ENCODE measurements at regions not wholly inside any gene's neighbourhood (a gene's known extent, or its start where the extent isn't known, plus 50 kb on each side); places are given as distances from the start of the nearest gene placed in this dataset.
"Not testable (repeated sequence)": the region's sequence is repeated elsewhere in the genome, so short reads cannot be mapped to it uniquely, and the experiment has no call there.

GRCh38 chr22:35154937-35155387 lies 89.0 kb downstream of the ISX start:
- peak; percentile 84 for TF ChIP-seq CTCF (IDR thresholded peaks at IDR 0.05; ENCODE audit: insufficient read depth, low read depth, low read length)
- no peak overlapping the region for H3K4me3 ChIP-seq (ENCODE audit: low read depth, low read length)
- peak; percentile 44 for DNase-seq (ENCODE audit: low read depth)

GRCh38 chr22:35155403-35156025 lies 89.6 kb downstream of the ISX start:
- no peak overlapping the region for H3K4me3 ChIP-seq (ENCODE audit: low read depth, low read length)
- DNase-seq (ENCODE audit: low read depth), result no peak
- no peak for TF ChIP-seq CTCF (IDR thresholded peaks at IDR 0.05; ENCODE audit: insufficient read depth, low read depth, low read length)

DNA sequence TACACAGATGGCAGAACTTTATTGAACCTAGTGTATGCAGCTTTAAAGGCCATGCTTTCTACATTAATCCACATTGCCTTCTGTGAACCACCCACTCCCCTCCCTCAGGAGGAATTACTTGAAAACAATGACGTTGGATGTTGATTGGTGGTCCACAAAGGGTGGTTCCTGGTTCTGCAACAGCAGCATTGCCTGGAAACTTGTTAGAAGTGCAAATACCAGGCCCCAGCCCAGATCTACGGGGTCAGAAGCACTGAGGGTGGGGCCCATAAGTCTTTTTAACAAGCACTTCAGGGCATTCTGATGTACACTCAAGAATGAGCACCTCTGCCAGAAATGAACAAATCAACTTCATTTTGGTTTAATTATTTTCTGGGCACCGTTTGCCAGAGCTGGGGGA lies 91.0 kb downstream of the ISX start:
- no peak for TF ChIP-seq CTCF (IDR thresholded peaks at IDR 0.05; ENCODE audit: insufficient read depth, low read depth, low read length)
- no peak overlapping the region for H3K4me3 ChIP-seq (ENCODE audit: low read depth, low read length)
- no peak for DNase-seq (ENCODE audit: low read depth)

DNA sequence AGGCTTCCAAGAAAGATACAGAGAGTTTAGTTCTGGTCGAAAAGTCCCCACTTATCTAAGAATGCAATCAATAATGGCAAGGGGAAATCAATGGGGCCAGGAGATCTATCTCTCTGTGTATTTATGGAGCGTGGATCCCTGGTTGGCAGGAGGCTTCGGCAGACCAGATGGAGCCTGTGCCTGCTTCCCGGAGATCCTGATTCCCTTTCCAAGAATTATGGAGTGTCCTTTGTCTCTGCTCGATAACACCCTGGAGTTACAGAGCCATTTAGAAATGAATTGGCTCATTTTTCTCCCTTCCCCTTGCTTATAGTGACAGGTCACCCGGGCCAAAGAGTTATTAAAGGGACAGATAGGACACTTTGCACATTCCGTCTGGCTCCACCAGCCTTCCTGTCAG lies 92.4 kb downstream of the ISX start:
- DNase-seq (ENCODE audit: low read depth), result no peak
- no peak for TF ChIP-seq CTCF (IDR thresholded peaks at IDR 0.05; ENCODE audit: insufficient read depth, low read depth, low read length)
- H3K4me3 ChIP-seq (ENCODE audit: low read depth, low read length), result no peak overlapping the region

DNA sequence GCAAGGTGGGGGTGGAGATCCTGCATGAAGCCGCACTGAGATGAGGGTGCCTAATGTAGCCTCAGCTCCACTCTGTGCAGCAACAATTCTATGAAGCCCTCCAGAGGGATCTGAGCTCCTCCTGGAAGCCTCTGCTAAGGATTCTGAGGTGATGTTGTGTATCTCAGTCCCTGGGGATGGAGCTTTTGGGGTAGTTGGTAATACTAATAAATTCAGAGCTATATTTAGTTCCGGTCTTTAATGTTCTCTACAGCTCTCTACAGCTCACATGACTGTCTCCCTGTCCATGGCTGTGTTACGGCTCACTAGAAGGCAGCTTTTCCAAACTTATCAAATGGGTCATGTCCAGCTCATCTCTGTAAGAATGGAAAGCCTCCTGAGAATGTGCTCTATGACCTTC lies 93.4 kb downstream of the ISX start:
- DNase-seq (ENCODE audit: low read depth), result no peak
- no peak for TF ChIP-seq CTCF (IDR thresholded peaks at IDR 0.05; ENCODE audit: insufficient read depth, low read depth, low read length)

GRCh38 chr22:35160268-35160667 lies 94.3 kb downstream of the ISX start:
- DNase-seq (ENCODE audit: low read depth), result no peak
- TF ChIP-seq CTCF (IDR thresholded peaks at IDR 0.05; ENCODE audit: insufficient read depth, low read depth, low read length), result no peak
- no peak overlapping the region for H3K4me3 ChIP-seq (ENCODE audit: low read depth, low read length)

More for the DNA sequence above, 93.4 kb downstream of the ISX start:
- no peak overlapping the region for H3K4me3 ChIP-seq (ENCODE audit: low read depth, low read length)

DNA sequence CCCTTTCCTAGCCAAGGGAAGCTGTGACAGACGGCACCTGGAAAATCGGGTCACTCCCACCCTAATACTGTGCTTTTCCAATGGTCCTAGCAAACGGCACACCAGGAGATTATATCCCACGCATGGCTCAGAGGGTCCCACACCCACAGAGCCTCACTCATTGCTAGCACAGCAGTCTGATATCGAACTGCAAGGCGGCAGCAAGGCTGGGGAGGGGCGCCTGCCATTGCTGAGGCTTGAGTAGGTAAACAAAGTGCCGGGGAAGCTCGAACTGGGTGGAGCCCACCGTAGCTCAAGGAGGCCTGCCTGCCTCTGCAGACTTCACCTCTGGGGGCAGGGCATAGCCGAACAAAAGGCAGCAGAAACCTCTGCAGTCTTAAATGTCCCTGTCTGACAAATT lies 91.4 kb upstream of the HMGXB4 start:
- not testable (repeated sequence) for H3K4me3 ChIP-seq (ENCODE audit: low read depth, low read length); DNase-seq (ENCODE audit: low read depth)

All from fibroblast of villous mesenchyme (primary cell).